HG03280 (cell line): ENCODE measurements at regions not wholly inside any gene's neighbourhood (a gene's known extent, or its start where the extent isn't known, plus 50 kb on each side); places are given as distances from the start of the nearest gene placed in this dataset.

ENCODE experiments used
- ATAC-seq: cut with Tn5 transposase; IDR thresholded peaks from one replicate; pipeline ENCODE4 v1.9.1; 2021; ENCODE audit warnings: mild to moderate bottlenecking, moderate library complexity; ENCODE audit not compliant: unreplicated experiment

DNA sequence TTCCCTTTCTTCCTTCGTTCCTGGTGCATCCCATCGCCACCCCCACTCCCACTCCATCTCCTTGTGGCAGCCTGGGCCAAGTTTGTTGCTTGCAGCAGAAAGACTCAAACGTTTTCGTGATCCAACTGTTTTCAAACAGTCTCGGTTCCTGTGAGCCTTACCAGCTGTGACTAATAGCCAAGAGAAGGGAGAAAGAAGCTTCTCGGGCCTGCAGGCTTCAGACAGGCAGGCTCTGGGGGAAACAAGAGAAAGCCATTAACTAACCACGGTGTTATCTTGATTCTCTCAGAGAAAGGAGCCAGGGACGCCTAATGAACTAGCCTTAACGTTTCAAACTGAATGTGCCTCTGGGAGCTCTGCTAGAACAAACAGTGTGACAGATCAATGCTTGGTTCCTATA lies 742.0 kb downstream of the NR2F2 start:
- no peak for ATAC-seq

DNA sequence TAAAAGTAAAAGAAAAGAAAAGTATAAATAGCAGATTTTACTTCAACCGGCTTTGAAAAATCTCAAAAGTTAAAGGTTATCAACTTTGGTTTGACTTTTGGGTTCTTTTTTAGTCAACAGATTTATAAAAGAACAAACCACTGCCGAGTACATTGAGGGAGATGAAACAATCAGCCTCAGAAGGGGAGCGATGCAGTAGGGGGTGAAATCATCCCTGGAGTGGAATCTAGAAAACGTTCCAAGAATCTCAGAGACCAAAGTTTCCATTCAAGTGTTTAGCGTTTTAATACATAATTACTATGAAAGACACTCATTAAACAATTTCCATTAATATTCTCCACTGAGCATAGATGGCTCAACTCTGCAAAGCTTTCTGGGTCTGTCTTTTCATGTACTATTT lies 745.5 kb downstream of the NR2F2 start:
- no peak for ATAC-seq

DNA sequence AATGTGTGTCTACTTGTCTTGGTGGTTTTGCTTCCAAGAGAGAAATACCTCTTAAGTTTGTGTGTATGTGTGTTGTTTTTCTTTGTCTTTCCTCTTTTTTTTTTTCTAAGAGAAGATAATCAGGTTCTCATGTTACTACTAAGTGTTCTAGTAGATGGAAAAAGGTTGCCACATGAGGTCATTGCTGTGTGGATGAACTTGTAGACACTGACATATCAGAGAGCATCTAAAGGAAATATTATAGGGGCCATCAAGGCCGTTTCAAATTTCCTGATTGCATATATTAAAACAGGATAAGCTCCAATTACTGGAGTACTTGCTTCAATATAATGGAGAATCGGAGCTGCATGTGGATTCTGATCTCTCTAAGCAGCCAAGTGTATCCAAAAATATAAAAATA lies 747.5 kb downstream of the NR2F2 start:
- no peak for ATAC-seq

DNA sequence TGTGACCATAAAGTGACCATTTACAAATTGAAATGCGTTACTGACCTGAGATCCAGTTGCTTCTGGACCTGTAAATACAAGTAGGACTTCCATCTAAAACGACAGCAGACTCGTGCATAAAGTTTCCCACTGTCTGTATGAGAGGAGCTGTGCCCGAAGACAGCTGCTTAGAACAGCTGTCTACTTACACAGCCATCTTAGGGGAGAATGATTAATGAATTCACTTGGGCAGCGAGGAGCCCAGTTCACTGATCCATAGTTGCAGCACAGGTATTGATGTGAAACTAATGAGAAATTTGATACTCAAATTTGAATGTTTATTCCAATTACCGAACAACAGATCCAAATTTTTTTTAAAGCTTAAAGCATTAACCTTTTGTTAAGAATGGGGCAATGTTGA lies 748.1 kb downstream of the NR2F2 start:
- no peak for ATAC-seq

DNA sequence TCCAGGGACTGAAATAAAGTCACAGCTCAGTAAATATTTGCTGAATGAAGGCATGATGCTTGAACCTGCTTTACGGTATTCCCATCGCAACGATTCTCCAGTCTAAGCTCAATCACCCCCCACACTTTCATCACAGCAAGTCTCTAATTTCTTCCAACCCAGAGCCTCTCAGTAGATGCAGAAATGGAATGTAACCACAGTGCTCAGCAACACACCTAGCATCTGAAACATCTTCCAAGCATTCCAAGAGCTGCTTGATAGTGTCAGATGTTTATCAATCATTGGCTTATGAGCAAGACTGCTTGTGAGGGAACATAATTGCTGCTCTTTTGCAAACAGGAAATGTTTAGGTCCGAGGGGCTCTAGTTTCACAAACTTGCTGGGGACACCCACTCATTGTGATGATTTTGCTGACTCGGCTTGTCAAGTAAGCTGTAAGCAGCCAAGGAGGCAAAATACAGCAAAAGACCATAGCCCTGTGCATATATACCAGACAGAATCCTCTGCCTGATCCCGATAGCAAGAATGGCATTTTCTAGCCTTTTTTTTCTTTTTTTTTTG lies 751.2 kb downstream of the NR2F2 start:
- ATAC-seq, result no peak

DNA sequence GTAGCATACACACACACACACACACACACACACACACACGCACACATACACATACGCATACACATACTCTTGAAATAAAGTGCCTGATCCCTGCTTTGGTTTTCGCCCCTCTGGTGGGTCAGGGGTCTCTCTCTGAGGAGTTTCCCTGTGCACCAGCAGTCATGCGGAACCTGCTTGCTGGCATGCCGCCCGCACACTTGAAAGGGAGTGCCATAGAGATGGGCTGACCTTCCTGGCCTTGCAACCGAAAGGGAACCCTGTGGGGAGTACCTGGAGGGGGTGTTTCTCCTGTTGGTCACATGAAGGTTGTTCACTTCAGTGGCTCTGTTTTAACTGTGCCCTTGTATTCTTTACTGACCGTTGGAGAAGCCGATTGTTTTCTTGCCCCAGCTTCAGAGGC lies 752.3 kb downstream of the NR2F2 start:
- no peak for ATAC-seq

DNA sequence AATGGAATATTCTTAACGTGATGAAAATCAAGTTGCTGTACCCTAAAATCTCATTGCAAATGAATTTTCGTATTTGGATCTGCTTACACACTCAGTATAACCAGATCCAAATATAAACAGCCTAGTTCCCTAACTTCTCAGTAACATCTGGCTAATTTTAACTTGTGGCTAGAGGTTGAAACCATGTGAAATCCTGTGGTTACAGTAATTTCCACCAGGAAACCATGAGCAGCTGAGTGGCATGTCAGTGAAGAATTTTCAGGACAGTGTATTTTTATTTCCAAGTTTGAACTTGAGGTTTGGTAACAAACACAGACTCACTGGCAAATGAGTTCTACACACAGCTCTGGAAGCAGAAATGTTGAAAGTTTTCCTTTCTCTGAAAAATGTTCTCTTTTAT lies 754.1 kb downstream of the NR2F2 start:
- no peak for ATAC-seq

DNA sequence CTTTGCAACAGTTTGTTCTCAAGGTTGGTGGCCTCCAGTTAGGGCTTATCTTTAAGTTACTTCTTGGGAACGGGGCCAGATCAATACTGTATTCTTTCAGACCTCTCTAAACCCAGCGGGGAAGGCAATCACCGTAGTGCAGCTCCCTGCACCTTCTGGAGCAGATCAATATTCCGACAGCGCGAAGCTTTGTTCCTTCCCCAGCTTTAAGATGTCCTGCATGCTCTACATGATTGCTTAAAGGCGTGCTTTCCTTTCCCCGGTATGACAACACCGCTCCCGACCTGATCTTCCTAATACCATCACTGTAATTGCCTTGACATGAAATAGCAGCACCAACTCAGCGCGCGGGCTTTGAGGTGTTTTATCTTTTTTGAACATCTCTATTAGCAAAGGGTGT lies 755.2 kb downstream of the NR2F2 start:
- ATAC-seq, result no peak

DNA sequence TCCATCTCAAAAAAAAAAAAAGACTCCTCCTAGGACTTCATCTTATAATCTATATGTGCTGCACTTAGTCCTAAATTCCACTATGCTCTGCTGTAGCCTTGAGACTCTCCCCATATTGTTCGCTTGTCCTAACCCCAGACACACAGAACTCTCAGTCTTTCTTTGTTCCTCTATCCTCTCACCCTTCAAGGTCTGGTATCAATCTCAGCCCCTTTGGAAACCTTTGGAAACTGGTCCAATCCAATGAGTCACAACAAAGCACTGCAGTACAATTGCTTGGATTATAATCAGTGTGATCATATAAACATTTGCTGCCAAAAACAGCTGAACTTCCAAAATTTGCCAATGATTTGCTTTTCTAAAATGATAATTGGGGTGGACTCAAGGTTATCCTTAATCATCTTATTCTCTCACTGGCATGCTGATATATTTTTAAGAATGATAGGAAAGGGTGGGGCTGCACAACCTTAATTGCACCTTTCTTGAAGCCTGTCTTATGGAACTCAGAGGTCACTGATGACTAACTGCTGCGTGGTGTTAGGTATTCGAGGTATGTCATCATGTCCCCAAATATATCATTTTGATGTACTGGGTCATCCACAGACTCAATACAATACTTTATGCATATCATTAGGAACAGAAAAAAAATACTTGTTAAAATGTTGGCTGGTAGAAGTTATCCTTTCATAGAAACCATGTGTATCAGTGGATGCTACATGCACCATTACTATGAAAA lies 756.7 kb downstream of the NR2F2 start:
- no peak for ATAC-seq

DNA sequence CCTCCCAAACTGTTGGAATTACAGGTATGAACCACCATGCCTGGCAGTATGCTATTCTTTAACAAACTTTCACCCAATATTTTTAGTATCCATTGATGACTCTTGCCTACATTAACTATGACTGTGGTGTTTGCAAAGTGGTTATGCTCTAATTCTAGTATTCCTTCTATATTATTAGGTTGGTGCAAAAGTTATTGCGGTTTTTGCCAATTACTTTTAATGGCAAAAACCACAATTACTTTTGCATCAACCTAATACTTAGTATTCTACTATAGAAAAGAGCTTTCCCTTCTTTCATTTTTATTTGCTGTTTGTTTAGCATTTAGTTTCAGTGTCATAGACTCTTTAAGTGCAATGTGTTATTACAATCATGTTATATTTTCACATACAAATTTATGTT lies 760.6 kb downstream of the NR2F2 start:
- no peak for ATAC-seq

DNA sequence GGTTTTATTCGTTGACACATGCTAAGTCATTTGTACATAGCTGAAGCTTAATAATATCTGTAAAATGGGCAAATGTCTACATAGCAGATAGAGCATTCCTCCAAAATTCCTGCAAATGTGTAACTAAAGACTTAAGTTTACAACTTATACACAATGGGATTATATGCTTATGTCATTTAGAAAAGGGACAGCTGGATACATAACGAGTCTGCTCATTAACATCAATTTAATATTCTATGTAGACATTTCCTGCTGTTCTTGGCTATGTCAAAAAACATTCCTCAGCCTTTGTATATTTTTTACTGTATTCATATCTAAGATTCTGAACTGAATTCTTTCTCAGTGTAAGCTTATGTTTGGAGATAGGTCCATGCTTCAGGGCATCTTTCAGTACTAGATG lies 762.2 kb downstream of the NR2F2 start:
- no peak for ATAC-seq

DNA sequence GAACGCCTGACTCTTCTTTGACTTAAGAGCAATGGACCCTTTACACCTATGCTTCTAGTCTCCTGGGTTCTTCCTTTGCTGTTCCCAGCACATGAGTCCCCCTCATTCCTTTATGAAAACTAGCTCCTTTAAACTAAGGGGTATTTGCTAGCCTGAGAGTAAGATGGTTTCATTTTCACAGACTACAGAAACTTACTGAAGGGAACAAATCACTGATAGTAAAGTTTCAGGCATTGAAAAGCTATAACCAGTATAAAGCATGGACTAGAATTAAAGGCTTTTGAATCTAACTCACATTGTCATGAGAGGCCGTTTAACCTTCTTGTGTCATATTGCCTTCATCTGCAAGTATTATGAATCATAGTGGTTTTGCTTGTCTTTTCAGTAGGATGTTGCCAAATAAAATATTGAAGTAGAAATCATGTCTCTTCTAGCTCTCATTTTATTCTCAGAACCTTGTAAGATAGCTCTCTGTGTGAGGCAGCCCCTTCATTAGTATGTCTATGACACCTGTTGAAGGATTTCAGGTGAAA lies 765.9 kb downstream of the NR2F2 start:
- ATAC-seq, result no peak

DNA sequence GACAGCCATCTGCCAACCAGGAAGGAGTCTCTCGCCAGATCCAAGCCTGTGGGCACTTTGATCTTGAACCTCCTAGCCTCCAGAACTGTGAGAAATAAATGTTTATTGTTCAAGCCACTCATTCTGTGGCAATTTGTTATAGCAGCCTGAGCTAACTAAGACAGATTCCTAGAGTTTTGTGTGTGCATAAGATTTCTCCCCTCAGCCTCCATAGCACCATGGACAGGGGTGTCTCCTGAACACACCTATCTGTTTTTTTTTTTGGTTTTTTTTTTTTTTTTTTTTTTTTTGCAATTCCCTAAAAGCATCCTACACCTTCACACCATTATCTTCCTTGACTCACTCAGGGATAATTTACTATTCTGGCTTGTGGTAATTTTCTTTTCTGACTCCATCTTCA lies 768.5 kb downstream of the NR2F2 start:
- ATAC-seq, result no peak

DNA sequence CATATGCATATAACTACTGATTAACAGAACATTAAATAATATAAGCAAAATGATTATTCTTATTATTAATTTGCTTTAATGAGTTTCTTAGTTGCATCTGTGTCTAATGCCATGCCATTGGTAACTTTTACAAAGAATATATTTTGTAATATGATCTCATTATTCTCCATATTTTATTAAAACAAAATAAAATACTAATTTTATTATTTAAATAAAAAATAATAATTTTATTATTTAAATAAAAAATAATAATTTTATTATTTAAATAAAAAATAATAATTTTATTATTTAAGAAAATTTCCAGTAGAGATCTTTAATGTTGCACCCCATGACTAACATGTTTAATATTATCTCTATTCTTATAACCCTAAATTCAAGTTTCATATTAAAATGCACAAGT lies 771.1 kb downstream of the NR2F2 start:
- ATAC-seq, result no peak

DNA sequence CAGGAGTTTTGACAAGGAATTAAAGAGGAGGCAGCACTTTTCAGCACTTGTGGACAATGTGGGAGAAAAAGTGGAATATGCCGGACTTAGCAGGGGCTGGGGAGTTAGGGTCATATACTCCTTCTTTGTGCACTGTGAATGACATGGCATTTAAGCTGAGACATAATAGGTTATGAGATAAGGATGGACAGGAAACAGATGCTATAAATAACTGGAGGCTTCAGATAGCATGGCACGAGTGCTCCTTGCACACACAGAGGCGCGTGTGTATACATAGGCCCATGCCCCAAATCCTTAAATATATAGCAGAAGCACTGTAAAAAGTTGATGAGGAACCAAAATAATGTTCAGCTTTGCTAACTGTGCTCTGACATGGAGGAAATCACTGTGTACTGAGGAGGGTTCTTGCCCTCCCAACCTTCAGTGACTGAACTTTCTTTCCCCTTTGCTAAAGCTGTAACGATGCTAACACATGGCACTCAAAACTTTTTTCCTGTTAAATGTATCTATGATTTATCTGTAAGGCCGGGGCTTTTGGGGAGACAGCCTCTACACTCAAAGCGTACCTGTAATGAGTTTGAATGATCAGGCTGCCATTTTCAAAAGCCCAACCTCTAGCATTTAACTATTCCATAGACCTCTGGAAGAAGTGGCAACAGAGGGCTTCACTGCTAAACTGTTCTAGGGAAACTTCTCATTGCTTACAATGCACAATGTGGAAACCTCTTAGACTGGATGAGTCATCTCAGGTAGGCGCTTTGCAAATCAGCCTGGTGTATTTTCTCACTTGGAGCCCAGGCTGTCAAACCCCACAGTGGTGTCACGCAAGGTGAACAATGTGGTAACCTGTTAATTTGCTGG lies 784.6 kb downstream of the NR2F2 start:
- no peak for ATAC-seq

DNA sequence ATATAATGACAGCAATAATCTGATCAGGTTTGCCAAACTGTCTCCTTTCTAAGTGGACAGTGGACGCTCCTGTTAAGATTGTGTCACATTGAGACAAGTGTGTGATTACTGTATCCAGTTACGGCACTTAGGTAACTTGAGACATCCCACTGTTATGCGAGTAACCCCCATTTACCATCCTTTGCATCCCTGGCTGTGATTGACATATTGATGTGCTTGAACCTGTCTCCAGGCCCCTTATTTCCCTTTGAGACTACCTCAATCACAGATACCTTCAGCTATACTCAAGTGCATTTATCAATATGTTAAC lies 785.2 kb downstream of the NR2F2 start:
- ATAC-seq, result no peak

DNA sequence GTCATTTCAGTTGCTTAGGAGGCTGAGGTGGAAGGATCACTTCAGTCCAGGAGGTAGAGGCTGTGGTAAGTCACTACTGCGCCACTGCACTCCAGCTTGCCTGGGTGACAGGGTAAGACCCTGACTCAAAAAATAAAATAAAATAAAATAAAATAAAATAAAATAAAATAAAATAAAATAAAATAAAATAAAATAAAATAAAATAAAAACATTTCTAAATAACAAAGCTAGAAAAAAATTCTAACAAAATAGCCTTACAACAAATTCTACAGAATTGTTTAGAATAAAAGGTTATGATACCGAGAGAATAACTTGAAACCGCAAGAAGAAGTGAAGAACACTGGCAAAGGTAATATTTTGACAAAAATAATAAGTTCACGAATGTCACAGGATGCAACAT lies 794.3 kb downstream of the NR2F2 start:
- ATAC-seq, result no peak

DNA sequence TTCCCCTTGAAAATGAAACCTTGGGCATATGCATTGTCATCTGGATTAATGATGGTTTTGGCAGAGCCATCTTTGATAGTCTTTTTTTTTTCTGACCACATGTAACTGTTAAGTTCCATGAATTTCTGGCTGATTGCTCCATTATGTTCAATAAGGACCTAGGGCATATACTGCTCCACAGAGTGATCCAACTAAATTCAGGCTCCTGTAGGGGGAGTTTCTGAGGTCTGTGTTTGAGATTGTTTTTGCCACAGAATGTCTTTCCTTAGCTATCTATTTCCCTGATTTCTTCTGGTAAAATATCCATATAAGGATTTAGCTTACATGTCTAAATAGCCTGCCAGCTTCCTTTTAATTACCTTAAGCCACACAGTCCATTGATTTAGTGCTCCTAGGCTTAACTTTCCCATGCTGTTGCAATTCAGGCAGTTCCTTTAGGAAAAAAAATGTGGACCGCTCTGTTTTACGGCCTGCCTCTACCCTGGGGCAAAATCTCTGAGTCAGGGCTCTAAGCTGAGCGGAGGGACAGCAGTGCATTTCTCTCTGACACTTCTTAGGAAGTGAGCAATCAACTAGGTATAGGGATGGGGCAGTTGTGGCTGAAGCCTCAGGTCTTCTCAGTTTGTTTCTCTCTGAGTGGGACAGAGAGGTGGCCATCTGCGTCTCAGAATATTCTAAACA lies 796.2 kb downstream of the NR2F2 start:
- ATAC-seq, result no peak

DNA sequence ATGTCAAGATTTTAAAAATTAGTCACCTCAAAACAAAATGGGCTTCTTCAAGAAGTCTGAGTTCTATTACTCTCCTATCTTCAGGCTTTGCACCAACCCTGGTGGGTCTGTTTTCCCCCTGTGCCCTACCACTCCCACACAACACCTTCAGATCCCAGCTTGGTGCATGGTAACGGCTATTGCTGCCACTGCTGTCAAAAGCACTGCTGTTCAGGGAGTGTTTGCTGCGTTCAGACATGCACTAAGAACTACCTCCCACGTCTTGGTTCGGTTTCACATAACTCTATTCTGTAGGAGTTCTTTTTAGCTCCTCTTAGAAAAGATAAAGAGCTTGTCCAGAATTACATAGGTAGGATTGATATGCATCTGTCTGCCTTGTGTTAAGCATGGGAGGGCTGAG lies 799.2 kb downstream of the NR2F2 start:
- ATAC-seq, result no peak

DNA sequence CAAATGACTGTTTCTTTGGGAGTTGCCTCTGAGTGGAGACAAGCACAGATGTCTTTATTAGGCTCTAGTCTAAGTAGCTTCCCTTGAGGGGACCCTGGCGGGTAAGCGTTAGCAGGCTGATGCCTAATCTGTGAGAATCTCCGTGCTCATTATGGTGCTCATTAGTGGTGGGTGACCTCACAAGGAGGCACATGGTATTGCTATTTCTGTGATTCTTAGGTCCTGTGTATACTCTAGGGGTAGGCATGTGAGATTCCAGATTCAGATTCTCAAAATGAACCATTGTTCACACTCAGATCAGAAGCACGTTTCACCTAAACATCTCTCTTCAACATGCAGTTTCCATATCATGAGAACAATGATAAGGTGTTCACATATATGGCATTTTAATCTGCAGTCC lies 809.7 kb downstream of the NR2F2 start:
- ATAC-seq, result no peak

DNA sequence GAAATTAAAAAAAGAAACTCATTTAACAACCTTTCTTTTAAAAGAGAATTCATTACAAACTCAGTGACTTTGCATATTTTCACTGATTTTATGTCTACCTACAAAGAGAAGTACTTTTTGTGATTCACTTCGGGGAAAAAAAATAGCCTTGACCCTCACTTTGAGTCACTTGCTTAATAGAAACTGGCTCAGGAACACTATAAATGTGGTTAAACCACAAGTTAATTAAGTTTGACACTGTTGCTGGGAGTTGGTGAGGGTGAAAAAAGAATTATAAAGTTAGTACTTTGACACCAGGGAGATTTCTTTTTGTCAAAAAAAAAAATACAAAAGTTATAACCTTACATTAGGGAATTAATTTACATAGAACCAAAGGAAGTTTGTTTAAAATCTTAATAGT lies 810.9 kb downstream of the NR2F2 start:
- ATAC-seq, result no peak

DNA sequence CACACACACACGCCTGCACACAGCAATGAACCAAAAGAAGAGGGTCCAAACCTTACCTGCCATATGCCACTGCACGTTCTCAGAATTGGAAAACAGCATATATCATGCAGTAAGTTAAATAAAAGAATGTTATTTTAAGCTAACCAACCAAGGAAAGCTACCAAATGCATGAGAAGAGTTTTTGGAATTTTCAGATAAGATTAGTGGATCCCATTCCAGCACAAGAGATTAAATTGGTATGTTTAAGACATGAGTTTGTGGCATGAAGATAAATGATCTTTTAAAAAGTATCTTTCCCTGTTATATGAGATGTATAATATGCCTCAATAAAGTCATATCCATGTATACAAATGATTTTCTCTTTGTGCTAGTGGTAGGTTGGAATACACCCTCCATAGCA lies 811.4 kb downstream of the NR2F2 start:
- ATAC-seq, result no peak
